ENCODE measurements at regions not wholly inside any gene's neighbourhood (a gene's known extent, or its start where the extent isn't known, plus 50 kb on each side); places are given as distances from the start of the nearest gene placed in this dataset.

DNA sequence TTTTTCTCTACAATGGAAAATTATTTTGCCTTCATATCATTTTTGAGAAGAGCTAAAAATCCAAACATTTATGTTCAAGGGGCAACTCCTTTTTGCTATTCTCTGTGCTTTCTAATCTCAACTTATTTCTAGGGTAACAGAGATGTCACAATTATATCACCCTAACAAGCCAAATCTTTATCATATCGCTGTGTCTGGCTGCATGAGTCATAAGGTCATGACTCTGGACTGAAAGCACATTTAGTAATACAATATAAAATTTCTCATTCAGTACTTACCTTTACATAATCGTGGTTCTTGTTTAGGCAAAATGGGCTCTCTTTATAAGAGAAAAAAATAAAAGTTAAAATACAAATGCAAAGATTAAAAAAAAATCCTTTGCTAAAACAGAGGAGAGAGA, 326.0 kb downstream of the CASP12 start:
- TF ChIP-seq ATF2 (CRISPR knock-in tag; IDR thresholded peaks at IDR 0.05; ENCODE audit: borderline replicate concordance, low read depth) (no peak), CTCF (IDR thresholded peaks at IDR 0.05) (no peak), TEAD4 (CRISPR knock-in tag; IDR thresholded peaks at IDR 0.05) (no peak), ZNF263 (CRISPR knock-in tag; IDR thresholded peaks at IDR 0.05; ENCODE audit: low read depth) (no peak), TP53 (CRISPR knock-in tag; IDR thresholded peaks at IDR 0.05) (no peak), USF2 (CRISPR knock-in tag; IDR thresholded peaks at IDR 0.05) (no peak), TCF7 (CRISPR knock-in tag; IDR thresholded peaks at IDR 0.05; ENCODE audit: low read depth) (no peak), ATF3 (CRISPR knock-in tag; conservative IDR thresholded peaks at IDR 0.05) (no peak)
